ENCODE measurements at regions not wholly inside any gene's neighbourhood (a gene's known extent, or its start where the extent isn't known, plus 50 kb on each side); places are given as distances from the start of the nearest gene placed in this dataset.

DNA sequence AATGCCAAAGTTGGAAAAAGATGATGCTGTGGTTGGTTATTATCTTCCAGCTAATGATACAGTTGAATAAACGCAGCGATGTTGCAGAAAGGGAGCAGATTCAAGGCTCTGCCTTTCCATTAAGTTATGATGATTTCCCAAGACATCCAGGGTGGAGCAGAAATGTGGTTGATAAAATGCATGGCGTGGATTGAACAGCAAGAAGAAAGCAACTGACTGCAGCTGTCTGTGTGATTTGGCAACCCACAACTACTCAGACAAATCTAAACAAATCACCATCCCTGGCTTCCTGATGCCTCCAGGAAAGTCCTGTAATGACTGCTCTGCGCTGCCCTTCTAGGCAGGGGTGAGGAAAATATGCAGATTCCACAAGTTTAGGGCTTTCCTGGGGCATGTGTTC, 166.3 kb downstream of the NRP2 start:
- TF ChIP-seq, protein P1, sequence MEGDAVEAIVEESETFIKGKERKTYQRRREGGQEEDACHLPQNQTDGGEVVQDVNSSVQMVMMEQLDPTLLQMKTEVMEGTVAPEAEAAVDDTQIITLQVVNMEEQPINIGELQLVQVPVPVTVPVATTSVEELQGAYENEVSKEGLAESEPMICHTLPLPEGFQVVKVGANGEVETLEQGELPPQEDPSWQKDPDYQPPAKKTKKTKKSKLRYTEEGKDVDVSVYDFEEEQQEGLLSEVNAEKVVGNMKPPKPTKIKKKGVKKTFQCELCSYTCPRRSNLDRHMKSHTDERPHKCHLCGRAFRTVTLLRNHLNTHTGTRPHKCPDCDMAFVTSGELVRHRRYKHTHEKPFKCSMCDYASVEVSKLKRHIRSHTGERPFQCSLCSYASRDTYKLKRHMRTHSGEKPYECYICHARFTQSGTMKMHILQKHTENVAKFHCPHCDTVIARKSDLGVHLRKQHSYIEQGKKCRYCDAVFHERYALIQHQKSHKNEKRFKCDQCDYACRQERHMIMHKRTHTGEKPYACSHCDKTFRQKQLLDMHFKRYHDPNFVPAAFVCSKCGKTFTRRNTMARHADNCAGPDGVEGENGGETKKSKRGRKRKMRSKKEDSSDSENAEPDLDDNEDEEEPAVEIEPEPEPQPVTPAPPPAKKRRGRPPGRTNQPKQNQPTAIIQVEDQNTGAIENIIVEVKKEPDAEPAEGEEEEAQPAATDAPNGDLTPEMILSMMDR (IDR thresholded peaks at IDR 0.05): no peak
- no peak for TF ChIP-seq ZFX (IDR thresholded peaks at IDR 0.05; ENCODE audit: borderline replicate concordance)

Measured in 22Rv1 (cell line).